ENCODE measurements at regions not wholly inside any gene's neighbourhood (a gene's known extent, or its start where the extent isn't known, plus 50 kb on each side); places are given as distances from the start of the nearest gene placed in this dataset.

DNA sequence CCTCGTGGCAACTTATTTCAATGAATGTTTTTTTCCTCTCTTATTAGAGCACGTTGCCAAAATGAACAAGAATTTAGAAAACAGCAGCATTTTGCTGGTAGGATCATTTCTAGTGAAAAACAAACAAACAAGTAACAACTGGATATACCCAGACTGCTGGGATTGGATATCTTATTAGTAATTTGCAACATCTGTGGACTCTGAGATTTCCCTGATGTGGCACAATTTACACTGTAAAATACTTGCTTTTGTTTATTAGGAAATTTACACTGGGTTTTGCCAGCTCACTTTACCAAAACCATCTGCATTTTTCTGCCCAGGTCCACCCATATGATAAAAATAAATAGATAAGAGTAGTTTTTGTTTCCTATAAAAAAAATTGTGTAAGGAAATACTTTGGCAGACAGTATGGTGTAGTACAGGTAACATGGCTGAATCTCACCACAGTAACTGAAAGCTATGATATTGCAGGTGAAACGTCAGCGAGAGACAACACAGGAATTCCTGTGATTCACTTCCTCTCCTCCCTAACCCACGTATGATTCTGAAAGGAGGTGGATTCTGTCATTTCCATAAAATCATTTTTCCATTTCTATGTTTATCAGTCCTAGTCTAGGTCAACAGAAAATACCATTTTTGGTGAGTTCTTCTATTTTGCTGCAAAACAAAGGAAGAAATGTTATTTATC lies 176.2 kb upstream of the NOVA1 start:
- no peak for DNase-seq

DNA sequence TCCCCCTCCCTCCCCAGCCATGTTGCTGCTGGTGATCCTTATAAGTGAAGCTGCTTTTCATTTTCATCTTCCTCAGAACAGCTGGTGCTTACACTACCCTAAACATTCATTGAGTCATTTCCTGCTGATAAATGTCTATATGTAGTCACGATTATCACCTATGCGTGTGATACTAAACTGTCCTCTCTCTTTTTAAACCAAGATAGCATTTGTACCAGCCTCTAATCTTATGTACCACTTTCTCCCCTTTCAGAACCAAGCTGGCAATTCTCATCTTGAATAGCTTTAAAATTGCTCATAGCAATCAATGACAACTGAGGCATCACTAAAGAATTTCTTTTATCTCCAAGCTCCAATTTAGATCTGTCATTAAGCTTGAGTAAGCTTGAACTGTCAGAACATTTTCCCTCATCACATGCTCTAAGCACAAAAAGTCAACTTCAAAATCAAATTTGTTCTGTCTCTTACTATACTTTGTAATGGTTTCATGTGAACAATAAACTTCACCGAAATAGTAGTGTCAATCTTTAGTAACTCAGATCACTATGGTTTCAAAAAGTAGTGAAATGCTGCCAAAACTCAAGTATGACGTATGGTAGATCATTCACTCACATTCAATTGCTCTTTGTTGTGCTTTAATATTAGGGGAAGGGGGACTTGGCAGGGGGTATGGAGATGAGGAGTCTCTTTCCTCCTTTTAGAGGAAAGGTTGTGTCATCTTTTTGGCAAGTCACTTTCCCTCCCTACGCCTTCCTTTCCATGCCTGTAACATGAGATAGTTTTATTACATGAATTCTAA lies 178.1 kb upstream of the NOVA1 start:
- no peak for DNase-seq

DNA sequence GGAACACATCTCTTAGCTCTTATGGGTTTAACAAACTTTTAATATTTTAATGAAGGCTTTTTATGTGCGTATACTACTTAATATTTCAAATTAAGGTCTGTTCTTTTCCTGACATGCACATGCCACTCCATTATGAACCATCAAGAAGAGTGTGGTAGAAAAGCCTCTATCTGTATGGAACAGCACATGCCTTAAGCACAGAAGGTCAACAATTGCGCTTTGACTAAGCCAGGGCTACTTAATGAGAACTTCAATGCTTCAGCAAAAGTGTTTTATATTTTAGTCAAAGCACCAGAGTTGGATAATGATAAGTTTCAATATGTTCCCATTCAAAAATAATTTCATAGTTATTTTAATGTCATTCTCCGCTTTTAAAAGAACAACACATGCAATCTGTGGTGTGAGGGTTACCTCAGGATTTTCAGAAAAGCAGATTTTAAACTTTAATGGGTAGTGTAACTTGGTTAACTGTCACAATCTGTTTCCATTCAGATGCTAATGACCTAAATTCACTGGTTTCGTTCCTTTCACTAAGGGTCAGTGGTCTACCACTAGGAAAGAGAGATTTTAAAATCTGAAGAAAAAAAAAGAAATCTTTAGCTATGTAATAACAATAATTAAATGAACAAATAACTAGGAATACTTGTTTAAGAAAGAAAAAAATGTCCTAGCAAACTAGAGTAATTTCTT lies 193.4 kb upstream of the NOVA1 start:
- DNase-seq = no peak

DNA sequence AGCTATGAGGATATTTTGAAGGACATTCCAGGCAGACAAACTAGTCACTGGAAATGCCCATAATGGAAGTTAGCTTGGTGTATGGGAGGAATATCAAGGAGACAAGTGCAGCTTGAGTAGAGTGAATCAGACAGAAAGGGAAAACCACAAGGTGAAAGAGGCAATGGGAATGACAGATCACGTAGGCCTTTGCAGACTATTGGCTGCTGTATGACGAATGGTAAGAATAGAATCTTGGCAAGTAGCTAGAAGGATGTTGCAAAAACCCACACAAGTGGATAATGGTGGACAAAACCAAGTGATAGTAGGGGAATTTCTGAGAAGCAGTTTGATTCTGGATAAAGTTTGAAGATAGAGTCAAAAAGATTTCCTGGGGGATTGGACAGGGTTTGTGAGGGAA lies 196.9 kb upstream of the NOVA1 start:
- DNase-seq = no peak

DNA sequence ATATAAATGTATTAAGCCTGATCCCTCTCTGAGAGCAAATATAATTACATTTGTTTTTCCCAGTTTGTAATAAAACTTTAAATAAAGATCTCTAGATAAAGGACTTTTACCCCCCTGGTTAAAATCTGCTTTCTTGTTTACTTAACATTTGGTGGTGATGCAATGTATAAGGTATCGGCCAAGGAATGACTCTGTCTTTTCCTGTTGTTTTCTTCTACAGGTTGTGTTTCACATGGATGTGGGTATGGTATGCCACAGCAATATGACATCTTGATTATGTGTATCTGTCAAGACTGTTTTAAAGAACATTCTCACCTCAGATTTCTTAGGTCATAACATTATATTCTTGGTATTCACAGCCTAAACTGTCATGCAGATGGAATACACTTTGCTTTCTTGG lies 210.6 kb upstream of the NOVA1 start:
- DNase-seq = no peak

DNA sequence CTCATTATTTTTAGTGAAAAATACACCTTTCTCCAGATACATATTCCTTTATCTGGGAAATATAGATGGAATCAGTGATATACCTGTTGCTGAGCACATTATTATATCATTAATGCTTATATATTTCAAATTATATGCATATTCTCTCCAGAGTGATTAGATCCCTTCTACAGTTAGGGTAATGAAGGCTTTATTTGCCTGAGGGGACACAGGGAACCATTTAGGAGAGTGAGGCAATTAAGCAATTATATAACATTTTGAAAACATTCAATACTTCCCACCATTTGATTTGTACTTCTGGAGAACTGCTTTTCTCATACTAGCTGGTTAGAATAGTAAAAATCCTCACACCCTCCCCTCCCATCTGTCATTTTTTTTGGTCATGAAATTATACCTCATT lies 212.8 kb upstream of the NOVA1 start:
- no peak for DNase-seq

DNA sequence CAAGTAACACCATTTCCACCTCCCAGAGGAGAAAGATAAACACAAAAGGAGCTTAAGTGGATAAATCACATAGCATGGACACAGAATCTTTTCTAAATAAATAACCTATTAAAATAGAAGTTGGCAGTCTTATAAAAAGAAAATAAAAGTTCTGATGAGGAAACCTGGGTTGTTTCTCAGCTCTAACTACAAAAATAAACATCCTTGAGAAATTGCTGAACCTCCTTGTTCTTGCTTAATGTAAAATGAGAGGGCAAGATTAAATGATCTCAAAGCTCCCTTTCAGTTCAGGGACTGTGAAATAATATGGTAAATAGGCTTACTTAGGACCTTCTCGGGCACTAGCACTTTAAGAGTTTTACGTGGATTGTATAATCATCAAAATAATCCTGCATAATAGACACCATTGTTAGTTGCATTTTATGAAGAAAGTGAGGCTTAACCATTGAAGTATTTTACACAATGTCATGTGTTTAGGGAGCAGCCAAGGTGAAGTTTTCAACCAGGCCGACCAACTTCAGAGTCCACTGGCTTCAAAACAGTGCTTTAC lies 214.0 kb upstream of the NOVA1 start:
- no peak for DNase-seq

DNA sequence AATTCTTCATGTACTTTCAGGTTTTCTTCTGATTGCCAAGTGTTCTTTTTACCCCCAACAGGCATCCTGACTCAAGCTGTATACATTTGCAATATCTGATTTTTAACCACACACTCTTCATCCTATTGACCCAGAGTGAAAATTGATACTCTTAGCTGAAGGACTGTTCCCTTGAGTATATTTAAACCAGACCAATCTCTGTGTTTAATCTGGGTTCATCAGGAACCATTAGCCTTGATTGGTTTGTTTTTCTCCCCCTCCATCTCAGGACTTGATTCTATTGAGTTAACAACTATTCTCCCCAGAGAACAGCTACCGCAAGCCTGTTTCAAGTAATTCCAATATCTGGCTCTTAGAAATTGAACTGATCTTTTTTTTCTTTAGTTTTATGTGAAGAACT lies 222.3 kb upstream of the NOVA1 start:
- DNase-seq = no peak

DNA sequence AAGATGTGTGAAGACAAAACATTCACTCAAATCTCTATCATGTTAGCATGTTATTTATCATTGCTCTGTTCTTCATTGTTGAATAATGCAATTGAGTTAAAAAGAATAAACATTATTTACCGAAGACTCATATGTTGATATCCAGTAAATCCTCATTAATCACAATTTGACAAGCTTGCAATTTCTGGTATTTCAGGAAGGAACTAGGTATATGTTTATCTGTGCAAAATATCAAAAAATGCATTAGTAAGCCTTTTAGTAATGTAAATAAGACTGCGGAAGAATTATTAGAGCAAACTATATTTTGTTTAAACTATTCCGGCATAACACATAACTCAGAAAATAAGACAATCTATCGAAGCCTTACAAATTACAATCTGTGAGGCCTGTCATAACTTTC lies 222.7 kb upstream of the NOVA1 start:
- no peak for DNase-seq

DNA sequence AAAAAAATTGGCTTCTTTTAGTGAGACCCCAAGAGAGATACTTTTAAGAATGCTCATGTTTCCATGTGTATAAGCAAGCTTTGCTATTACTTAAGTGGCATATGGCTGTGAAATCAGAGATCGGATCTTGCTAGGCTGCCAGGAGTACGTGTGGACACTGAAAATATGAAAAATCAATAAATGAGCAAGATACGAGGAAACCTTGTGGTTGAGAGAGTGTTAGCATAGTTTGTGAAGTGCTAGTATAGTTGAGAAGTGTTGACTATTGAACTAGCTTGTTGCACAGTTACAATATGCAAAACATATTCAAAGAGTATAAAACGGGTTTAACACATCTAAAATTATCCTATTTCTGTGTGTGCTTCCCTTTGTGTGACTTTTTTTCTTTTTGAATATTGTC lies 230.9 kb upstream of the NOVA1 start:
- DNase-seq = no peak

DNA sequence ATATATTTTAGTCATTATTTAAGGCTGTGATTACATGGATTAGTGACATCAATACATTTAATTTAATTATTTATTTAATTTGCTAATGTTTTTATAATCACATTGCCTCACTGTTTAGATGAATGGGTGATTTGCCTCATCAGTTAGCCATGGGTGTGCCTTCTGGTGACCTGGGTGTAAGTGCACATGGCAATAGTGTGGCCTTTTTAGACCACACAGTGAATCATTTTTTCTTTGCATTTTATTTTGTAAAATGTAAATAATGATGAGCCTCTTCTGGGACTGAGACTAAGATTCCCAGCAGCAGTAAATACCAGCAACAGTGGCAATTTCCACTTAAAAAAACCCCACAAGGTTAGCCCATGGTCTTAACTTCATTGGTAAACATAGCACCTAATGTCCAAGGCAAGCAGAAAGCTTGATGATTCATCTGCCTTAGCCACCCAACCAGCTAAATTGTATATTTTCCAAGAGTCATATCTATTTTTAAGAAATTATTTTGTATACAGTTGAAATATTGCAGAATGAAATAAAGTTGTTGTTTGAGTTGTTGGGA lies 235.9 kb upstream of the NOVA1 start:
- DNase-seq = no peak

DNA sequence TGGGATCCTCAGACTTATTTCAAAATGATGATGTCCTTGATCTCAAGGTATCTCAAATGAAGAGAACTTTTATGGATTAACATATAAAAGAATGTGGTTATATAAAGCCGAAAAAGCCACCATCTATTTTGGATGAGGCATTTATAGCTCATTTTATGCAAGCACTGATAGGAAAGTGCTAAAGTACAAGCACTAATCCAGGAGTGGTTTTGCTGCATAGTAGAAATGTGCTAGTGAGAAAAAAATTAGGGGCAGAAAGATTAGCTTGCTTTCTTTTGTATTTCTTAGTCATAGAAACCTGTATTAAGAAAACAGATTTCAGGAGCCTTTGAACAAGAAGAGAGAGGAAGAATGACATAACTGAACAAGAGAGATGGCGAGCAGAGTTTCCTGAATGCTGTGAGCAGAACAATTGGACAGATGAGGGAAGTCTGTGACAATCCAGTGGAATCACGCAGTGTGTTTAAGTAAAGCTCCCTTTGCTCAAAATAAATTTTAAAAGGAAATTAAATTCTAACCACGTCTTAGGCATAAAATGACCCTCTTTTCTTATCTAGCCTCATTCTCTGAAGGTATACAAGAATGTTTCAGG lies 238.2 kb upstream of the NOVA1 start:
- no peak for DNase-seq

DNA sequence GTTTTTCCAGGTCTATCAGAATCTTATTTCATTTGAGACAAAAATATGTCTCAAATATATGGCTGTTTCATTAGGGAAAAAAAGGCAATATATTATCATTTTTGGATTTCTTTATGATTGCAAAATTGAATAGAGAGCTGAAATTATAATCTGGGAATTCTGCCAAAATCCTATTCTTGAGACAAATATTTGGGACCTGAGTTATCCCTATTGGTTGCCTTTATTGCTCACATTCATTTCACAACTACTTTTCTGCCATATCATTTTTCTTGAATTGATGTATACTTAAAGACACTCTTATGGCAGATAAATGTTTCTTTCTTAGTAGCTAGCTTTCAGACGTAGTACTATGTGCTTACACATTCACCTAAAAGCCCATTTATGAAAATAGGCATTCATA lies 241.6 kb upstream of the NOVA1 start:
- DNase-seq = no peak

DNA sequence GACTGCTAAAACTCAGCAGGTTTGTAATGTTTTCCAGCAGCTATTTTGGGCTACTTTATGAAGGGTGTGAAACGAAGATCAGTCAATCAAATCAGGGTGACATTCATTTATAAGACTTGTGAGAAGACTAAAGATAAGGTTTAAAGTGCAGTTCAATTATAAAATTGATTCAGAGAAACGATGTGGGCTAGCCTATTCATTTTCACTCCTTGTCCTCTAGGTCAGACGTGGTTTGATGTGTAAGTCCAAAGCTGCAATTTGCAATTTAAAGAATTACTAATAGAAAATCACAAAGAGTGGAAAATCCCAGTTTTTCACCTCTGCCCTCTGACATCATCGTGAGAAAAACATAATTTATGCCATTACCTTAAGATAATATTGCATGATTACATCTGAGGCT lies 243.5 kb upstream of the NOVA1 start:
- no peak for DNase-seq

DNA sequence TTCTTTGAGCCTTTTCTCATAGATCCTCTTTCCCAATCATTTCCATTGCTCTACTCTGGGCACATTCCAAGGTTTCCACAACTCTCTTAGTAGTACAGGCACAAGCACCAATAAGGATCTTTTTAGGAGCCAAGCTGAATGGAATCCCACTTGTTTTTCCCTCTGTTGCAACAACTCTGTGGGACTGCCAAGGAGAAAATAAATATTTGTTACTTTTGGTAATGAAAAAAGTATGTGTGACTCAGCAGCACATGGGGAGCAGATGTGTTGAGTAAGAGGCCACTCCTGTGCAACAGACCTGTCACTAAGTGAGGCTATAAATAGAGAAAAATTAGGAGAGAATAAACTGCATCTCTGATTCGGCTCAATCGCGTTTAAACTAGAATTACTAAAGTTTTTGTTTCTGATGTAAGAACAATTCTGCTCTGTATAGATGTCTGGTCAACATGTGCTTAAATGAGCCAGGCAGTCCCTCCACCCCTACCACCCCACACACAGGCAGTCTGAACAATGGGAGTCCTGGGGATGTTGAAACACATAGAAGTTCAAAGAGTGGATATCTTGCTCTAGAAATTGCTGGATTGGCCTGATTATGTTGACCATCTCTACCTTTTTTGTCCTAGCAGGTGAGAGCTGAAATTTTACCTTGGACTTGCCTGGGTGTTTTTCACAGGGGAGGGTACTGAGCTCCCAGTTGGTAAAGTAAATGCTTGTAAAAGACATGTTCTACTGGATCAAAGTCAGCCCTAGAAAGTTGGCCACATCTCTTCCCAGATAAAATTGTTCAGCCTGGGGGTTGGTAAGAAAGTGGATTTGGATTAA lies 244.3 kb upstream of the NOVA1 start:
- no peak for DNase-seq

DNA sequence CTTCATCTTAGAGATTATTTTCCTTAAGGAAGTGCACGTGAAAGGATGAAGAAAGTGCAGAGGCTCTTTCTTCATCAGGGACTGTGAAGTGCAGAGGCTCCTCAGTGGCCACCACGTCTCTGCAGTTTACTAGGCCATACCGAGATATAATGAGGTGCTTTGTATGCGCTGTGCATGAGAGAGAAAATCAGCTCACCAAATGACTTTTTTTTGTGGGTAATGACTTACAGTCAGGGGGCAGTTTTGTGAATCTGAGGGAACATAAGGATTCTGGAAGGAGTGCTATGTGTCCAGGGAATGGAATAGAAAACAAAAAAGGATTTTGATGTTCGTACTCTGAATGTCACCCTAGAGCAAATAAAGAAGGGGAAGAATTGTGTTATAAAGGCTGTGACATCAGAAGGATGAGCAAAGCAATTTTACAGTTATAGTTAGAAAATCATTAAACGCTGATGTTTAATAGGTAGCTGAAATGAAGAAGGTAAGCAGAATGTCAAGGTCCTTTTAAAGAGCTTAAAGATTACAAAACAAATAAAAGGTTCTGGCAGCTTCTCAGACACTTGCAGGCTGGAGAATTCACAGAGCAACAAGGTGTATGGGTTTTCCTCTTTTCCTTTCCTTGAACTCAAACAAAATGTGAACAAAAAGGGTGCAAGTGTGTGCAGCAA lies 247.5 kb upstream of the NOVA1 start:
- DNase-seq = no peak

DNA sequence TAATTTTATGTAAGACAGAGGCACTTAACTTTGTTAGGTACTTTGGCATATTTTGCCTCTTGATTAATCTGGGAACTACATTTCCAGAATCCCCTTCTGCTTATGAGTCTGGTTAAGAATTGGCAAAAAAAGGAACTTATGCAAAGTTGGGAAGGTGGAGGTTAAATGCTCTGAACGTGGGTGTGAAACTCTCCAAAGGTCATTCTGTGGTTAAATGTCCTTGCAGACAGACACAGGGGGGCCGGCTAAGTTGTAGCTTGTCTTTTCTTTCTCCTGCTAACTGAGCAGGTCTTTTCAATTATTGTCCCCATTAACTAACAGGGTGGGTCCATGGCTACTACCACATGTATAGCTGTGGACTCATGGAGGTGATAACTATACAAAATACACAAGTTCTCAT lies 248.6 kb upstream of the NOVA1 start:
- DNase-seq = no peak

DNA sequence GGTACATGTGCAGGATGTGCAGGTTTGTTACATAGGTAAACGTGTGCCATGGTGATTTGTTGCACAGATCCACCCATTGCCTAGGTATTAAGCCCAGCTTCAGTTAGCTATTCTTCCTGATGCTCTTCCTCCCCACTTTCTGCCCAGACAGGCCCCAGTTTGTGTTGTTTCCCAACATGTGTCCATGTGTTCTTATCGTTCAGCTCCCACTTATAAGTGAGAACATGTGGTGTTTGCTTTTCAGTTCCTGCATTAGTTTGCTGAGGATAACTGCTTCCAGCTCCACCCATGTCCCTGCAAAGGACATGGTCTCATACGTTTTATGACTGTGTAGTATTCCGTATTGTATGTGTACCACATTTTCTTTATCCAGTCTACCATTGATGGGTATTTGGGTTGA lies 251.7 kb upstream of the NOVA1 start:
- DNase-seq = no peak

DNA sequence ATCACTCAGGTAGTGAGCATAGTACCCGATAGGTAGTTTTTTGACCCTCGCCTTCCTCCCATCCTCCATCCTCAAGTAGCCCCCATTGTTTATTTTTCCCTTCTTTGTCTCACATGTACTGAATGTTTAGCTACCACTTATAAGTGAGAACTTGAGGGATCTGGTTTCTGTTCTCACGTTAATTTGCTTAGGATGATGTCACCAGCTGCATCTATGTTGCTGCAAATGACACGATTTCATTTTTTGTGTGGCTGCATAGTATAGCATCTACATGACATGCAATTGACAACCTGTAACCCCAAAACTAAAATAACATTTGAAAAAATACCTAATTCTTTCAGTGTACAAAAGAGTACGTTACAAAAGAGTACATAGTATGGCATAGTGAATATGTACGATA lies 254.0 kb upstream of the NOVA1 start:
- no peak for DNase-seq

DNA sequence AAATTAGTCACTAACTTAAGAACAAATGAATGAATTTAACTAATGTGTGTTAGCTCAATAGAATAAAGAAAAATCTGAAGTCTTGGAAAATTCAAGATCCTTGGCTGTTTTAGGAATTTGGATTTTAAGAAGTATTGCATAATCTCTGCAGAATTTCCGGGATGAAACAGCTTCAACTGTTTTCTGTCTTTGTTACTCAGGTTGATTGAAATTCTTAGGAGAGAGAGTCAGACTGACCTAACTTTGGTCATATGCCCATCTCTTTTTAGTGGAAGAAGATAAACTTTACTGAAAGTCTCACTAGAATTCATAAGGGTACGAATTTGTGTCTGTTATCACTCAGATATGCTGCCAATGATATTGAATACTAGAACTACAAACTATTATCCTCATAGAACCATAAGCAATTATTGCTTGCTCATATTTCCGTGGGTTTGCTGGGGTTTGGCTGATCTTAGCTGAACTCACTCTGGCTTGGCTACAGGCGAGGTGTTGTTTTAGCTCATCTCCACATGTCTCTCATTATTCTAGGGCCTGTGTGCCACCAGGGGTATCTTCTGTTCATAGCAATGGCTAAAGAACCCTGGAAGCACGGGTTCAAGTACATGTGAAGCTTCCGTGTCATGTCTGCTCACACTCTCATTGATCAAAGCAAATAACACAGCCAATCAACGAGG lies 257.4 kb upstream of the NOVA1 start:
- no peak for DNase-seq

DNA sequence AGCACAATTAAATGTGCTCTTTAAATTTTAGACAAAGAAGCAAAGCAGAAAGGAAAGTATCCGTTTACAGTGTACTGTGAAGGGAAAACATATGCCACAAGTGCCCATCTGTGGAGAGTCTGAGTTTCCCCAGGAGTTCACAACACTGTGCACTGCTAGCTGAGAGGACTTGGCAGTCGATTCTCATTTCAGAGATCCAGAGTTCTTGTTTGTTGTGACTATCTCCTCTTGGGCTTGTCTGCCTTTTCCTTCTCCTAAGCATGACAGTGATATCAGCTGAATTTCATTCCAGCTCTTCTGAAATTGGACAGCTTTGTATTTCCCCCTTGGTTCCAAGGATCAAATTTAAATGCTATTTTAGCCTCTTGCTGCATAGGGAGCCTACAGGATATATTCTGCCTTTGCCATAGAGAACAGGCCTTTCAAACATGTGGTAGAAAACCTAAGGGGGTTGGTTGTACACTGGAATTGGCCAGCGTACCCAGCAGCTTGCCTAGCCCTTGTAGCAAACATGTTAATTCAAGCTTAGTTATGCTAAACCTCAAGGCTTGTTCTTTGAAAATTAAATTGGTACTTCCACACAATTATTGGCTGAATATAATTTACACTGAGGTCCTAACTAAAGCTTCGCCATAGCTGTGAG lies 259.2 kb upstream of the NOVA1 start:
- DNase-seq = no peak
